ENCODE measurements at regions not wholly inside any gene's neighbourhood (a gene's known extent, or its start where the extent isn't known, plus 50 kb on each side); places are given as distances from the start of the nearest gene placed in this dataset.

- TF ChIP-seq POLR2AphosphoS5 (IDR thresholded peaks at IDR 0.05) (no peak), POLR2A (IDR thresholded peaks at IDR 0.05) (no peak), CTCF (IDR thresholded peaks at IDR 0.05) (no peak)
- Histone ChIP-seq H3K9me3 (no peaks in the 10 kb centered on the region), H3K27me3 (no peaks in the 10 kb centered on the region), H3K4me1 (no peaks in the 10 kb centered on the region), H3K4me3 (no peak overlapping the region), H3K36me3 (no peaks in the 10 kb centered on the region), H3K27ac (no peak overlapping the region)
- no peak for DNase-seq (ENCODE audit: low spot score in 2 of 2)
- intact Hi-C loops (cut with DNase I; ENCODE audit: low total_unique reads): no loop called here
These were observed 154.0 kb downstream of the INHBB start for GRCh38 chr2:120499784-120500495.

GRCh38 chr2:120501591-120501990 lies 155.7 kb downstream of the INHBB start:
- TF ChIP-seq POLR2AphosphoS5 (IDR thresholded peaks at IDR 0.05): no peak
- TF ChIP-seq POLR2A (IDR thresholded peaks at IDR 0.05): no peak
- TF ChIP-seq CTCF (IDR thresholded peaks at IDR 0.05): no peak
- no peak overlapping the region for H3K27ac ChIP-seq
- no peaks in the 10 kb centered on the region for H3K27me3 ChIP-seq
- DNase-seq (ENCODE audit: low spot score in 2 of 2): no peak
- intact Hi-C loops (cut with DNase I; ENCODE audit: low total_unique reads): no loop called here
- H3K4me3 ChIP-seq: no peak overlapping the region
- H3K9me3 ChIP-seq: no peaks in the 10 kb centered on the region
- H3K4me1 ChIP-seq: no peaks in the 10 kb centered on the region
- H3K36me3 ChIP-seq: no peaks in the 10 kb centered on the region

GRCh38 chr2:120502357-120502756 lies 156.4 kb downstream of the INHBB start:
- intact Hi-C loops (cut with DNase I; ENCODE audit: low total_unique reads): no loop called here

GRCh38 chr2:120502761-120503160 lies 156.8 kb downstream of the INHBB start:
- intact Hi-C loops (cut with DNase I; ENCODE audit: low total_unique reads): no loop called here
- H3K36me3 ChIP-seq: no peaks in the 10 kb centered on the region
- H3K4me1 ChIP-seq: no peaks in the 10 kb centered on the region
- no peak overlapping the region for H3K4me3 ChIP-seq
- DNase-seq (ENCODE audit: low spot score in 2 of 2): no peak
- no peak overlapping the region for H3K27ac ChIP-seq
- TF ChIP-seq POLR2AphosphoS5 (IDR thresholded peaks at IDR 0.05): no peak
- TF ChIP-seq CTCF (IDR thresholded peaks at IDR 0.05): no peak
- no peak for TF ChIP-seq POLR2A (IDR thresholded peaks at IDR 0.05)
- no peaks in the 10 kb centered on the region for H3K27me3 ChIP-seq
- H3K9me3 ChIP-seq: no peaks in the 10 kb centered on the region

More at GRCh38 chr2:120502357-120502756, 156.4 kb downstream of the INHBB start:
- no peak for TF ChIP-seq POLR2AphosphoS5 (IDR thresholded peaks at IDR 0.05)
- Histone ChIP-seq H3K9me3 (no peaks in the 10 kb centered on the region), H3K4me1 (no peaks in the 10 kb centered on the region), H3K27me3 (no peaks in the 10 kb centered on the region), H3K27ac (no peak overlapping the region), H3K4me3 (no peak overlapping the region), H3K36me3 (no peaks in the 10 kb centered on the region)
- no peak for DNase-seq (ENCODE audit: low spot score in 2 of 2)

GRCh38 chr2:120503206-120503792 lies 157.4 kb downstream of the INHBB start:
- intact Hi-C loops (cut with DNase I; ENCODE audit: low total_unique reads): no loop called here
- no peaks in the 10 kb centered on the region for H3K27me3 ChIP-seq
- H3K4me3 ChIP-seq: no peak overlapping the region
- no peak for TF ChIP-seq POLR2AphosphoS5 (IDR thresholded peaks at IDR 0.05)
- no peak for TF ChIP-seq POLR2A (IDR thresholded peaks at IDR 0.05)
- no peak for TF ChIP-seq CTCF (IDR thresholded peaks at IDR 0.05)
- no peak overlapping the region for H3K27ac ChIP-seq
- no peaks in the 10 kb centered on the region for H3K4me1 ChIP-seq
- no peak for DNase-seq (ENCODE audit: low spot score in 2 of 2)
- H3K36me3 ChIP-seq: no peaks in the 10 kb centered on the region
- no peaks in the 10 kb centered on the region for H3K9me3 ChIP-seq
